RPMI7951 (cell line): ENCODE measurements at regions not wholly inside any gene's neighbourhood (a gene's known extent, or its start where the extent isn't known, plus 50 kb on each side); places are given as distances from the start of the nearest gene placed in this dataset.
"Not testable (repeated sequence)": the region's sequence is repeated elsewhere in the genome, so short reads cannot be mapped to it uniquely, and the experiment has no call there.

Source experiments
- DNase-seq: peaks from one replicate; pipeline ENCODE4 v3.0.0-alpha.2; 2012; ENCODE audit warnings: low read depth

DNA sequence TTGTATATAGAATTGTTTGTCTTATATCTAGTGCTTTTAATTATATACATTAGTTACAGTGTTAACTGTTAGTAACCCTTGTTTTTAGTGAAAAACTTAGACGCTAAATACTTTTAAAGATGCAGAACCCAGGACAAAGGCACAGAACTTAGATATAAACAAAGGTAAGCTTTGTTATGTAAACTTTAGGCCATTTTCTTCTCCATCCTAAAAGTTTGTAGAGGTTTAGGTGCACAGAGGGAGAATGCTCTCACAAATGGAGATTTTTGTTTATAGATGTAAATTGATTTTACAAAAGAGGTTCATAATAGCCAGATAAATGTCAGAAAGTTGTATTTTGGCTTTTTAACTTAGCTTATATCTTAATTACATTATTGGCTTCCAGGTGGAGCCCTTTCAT, 490.5 kb upstream of the LRRC7 start:
- no peak for DNase-seq

- no peak for DNase-seq
Observed at GRCh38 chr1:69077633-69078032, 490.1 kb upstream of the LRRC7 start.

DNA sequence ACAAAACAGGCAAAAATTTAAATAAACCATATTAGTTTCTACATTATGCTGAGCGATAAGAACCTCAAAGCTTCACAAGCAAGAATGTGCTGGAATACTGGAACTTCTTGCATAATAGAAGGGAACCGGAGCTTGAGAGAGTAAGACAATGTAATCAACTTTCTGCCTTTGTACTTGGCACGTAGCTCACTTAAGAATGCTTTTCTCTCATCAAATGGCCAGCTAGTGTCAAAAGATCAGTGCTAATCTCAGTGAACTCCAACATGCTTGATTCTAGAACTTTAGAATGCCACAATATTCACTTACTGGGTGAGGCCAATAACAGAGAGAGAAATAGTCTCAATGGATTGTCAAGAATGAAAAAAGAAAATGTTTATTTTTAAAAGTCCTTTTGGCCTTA, 486.1 kb upstream of the LRRC7 start:
- no peak for DNase-seq

- DNase-seq: no peak
Observed at GRCh38 chr1:69082312-69082711, 485.4 kb upstream of the LRRC7 start.

DNA sequence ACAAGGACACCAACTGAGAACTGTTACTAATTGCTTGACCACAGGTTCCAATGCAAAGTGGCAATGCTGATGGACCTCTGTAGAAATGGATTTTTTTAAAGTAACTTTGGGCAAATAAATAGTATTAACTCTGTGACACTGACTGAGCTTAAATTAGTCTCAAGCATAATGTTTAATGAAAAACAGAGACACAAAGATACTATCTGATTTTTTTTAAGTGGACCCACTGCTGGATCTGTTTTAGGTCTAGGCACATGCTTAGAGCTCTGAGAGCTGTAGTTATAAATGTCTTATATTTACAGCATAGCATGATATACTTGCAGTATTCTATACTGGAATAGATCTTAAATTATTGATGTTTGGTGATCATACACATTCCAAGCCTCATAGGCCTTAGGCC, 481.6 kb upstream of the LRRC7 start:
- DNase-seq: no peak

DNA sequence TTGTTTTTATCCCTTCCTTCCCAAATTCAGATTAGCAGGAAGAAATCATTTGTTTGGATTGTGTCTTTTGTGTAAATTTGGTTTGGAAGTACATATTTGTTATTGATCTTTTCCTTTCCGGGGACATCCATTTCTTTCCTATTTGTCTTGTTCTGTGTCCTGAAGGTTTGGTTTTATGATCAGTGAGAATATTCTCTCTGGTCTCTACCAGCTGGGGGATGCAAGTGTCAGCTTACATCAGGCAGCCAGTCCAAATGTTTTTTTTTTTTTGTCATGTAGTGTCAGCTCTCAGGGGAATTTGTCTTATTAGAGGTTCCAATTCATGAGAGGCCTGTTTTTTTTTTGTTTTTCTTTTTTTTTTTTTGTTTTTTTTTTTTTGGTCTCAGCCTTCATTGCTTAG, 479.2 kb upstream of the LRRC7 start:
- DNase-seq: no peak

DNA sequence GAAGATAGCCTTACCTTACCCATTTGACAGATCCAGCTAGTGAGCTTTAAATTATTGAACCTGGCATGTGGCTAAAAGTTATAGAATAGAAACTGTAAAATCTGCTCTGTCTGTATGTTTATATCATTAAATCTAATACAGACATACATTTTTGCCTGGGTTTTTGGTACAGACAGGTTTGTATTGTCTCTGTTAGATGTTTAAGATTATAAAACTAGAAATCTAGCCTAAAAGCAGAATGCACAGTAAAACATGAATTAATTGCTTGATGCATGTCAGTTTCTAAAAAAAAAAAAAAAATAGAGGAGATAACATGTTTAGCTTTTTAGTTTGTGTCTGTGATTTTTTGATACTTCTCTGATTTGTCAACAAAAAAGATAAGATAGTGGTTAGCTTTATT, 477.6 kb upstream of the LRRC7 start:
- no peak for DNase-seq

DNA sequence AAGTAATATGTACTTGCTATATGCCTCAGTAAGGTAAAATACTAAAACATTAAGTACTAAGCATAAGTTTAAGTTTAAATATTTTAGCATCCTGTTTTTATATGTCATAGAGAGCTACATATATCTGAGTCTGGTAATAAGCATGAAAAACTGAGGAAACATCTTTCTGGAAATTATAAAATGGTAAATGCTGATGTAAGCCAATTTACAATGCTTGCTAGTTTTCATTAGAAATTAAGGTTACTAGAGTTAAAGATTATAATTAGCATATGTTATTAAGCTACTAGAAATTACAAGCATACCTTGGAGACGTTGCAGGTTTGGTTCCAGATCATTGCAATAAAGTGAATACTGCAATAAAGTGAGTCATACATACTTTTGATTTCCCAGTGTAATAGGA, 477.0 kb upstream of the LRRC7 start:
- no peak for DNase-seq

GRCh38 chr1:69102058-69102457, 465.7 kb upstream of the LRRC7 start:
- not testable (repeated sequence) for DNase-seq

GRCh38 chr1:69103213-69103612, 464.5 kb upstream of the LRRC7 start:
- no peak for DNase-seq

GRCh38 chr1:69103705-69104385, 463.9 kb upstream of the LRRC7 start:
- DNase-seq: no peak

DNA sequence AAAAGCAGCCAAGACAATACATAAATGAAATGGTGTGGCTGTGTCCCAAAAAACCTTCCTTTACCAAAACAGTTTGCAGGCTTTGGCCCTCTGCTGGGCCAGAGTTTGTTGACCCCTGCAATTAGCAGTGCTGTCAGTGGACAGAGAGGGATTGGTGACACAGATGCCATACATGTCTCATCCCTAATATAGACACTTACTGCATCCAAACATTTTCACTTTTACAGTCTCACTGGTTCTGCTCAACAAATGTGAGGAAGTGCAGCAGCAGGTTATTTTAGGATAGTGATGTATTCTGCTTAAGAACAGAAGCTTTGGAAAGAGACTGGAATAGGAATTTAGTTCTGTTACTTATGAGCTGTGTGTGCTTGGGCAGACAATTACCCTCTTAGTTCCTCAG, 462.8 kb upstream of the LRRC7 start:
- DNase-seq: no peak

DNA sequence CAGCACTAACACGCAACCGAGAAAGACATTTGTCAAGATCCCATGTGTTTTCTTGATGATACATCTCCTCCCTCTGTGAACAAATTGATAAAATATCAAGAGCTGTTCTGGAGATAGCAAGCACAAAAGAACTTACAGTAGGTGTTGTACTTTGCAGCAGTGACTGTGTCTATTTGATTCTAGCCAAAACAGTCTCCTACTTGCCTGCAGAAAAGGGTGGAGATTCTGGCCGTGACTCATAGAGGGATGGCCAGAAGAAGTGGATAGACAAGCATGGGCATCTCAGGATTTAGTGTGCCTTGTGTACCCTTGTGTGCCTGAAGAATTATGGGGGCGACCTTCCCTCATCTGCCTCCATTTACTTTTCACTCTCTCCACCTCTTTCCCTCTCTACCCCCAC, 458.4 kb upstream of the LRRC7 start:
- no peak for DNase-seq

- no peak for DNase-seq
Observed at GRCh38 chr1:69110851-69111250, 456.9 kb upstream of the LRRC7 start.

GRCh38 chr1:69120126-69120741, 447.5 kb upstream of the LRRC7 start:
- not testable (repeated sequence) for DNase-seq

DNA sequence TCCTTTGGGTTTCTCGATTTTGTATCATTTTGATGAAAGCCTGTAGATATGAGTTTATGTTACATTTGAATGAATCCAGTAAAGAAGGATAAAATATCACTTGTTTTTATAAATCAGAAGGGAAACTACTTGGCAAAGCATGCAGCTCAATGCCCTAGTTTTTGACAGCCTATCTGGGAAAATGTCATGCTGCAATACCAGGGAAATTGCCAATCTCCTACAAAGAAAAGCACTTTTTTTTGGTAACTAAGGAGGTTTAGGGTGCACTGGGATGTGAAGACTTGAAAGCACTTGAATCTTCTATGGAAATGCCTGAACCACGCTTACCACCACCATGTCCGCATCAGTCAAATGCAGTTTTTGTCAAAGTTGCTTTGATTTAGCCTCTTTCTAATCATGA, 446.9 kb upstream of the LRRC7 start:
- no peak for DNase-seq

DNA sequence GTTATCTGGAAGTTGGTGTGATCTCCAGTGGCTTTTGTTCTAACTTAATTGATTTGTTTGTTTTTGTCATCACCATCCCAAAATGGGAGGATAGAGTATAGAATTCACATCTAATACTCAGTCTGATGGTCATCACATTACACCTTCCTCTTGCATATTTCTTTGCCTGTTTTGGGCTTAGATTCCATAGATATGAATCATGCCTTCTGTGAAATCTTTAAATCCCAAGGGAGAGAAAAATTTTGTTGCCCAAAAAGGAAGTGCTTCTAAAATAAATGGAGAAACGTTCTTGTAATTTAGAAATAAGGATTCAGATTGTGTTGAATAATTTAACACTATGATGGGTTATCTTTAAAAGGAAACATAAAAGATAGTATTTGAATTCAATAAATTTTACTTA, 446.0 kb upstream of the LRRC7 start:
- no peak for DNase-seq

- DNase-seq: no peak
Observed at GRCh38 chr1:69122373-69122772, 445.3 kb upstream of the LRRC7 start.

GRCh38 chr1:69123486-69123885, 444.2 kb upstream of the LRRC7 start:
- DNase-seq: no peak

DNA sequence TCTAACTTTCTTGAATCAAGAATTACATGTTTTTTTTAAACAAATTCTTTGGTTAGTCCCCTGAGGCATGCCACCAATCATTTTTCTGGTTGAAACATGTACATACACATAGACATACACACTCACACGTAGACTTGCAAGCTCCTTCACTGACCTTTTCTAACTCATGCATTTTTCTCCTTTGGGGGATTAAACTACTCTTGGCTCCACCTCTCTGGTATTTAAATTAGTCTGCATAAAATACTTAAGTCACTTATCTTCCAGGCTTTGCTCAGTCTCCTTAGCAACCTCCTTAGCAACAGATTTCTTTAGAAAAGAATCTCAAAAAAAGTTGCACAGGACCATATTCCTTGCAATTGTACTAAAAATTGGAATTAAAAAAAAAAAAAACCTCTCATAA, 440.9 kb upstream of the LRRC7 start:
- DNase-seq: no peak

- DNase-seq: no peak
Observed at GRCh38 chr1:69128204-69128603, 439.5 kb upstream of the LRRC7 start.

GRCh38 chr1:69129538-69129937, 438.2 kb upstream of the LRRC7 start:
- no peak for DNase-seq

GRCh38 chr1:69138172-69138571, 429.6 kb upstream of the LRRC7 start:
- DNase-seq: no peak

DNA sequence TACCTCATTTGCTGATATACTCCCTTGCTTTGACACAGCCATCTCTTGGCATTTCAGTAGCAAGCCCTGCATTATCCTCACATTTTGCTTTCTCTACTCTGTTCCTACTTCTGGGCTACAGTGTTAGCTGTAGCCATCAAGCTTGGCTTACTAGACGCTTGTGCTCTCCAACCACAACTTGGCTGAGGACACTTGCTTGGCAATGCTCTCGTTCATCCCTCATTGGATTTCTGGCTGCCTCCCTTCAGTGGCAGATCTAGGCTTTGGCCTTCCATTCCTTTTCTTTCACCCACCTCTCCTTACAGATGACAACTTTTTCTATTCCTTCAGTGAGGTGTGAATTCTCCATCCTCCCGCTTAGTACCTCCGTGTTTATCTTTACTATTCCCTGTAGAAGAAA, 428.7 kb upstream of the LRRC7 start:
- DNase-seq: no peak
